Upper lobe of right lung (tissue), 1 donor: ENCODE measurements at regions not wholly inside any gene's neighbourhood (a gene's known extent, or its start where the extent isn't known, plus 50 kb on each side); places are given as distances from the start of the nearest gene placed in this dataset.

Experiments
- ATAC-seq: fragments of 200-7000 bp; cut with Tn5 transposase; one replicate; pipeline ENCODE4 v1.9.1; 2020; ENCODE audit warnings: mild to moderate bottlenecking, moderate library complexity
- DNase-seq: peaks from one replicate; pipeline ENCODE4 v3.0.0-alpha.2; 2020
- H3K27ac ChIP-seq: fragments of 200-600 bp; one replicate; pipeline ENCODE4 v1.8.0; 2022
- H3K27me3 ChIP-seq: fragments of 200-600 bp; one replicate; pipeline ENCODE4 v1.8.0; 2022; ENCODE audit warnings: mild to moderate bottlenecking
- H3K36me3 ChIP-seq: fragments of 200-600 bp; one replicate; pipeline ENCODE4 v1.8.0; 2022
- H3K4me1 ChIP-seq: fragments of 200-600 bp; one replicate; pipeline ENCODE4 v1.8.0; 2022
- H3K4me3 ChIP-seq: fragments of 200-600 bp; one replicate; pipeline ENCODE4 v1.8.0; 2022; ENCODE audit warnings: mild to moderate bottlenecking
- H3K9me3 ChIP-seq: fragments of 200-600 bp; one replicate; pipeline ENCODE4 v1.8.0; 2022
- CTCF ChIP-seq: fragments of 200-600 bp; IDR thresholded peaks from one replicate; pipeline ENCODE4 v1.8.0; 2022; ENCODE audit warnings: antibody characterized with exemption
- intact Hi-C: fragments of 100-400 bp; cut with DNase I; formaldehyde crosslinking; loops from one replicate; pipeline ENCODE4 v1.11.0; 2022
- donor health status: DM: no; HTN: yes; CAD: no; lungs with severe emphysema.

DNA sequence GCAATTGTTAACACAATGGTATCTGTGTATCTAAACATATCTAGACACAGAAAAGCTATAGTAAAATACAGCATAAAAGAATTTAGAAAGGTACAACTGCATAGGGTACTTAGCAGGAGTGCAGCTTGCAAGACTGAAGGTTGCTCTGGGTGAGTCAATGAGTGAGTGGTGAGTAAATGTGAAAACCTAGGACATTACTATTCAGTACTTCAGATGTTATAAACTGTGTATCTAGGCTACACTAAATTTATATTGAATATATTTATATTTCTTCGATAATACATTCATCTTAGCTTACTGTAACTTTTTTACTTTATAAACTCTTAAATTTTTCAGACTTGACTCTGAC, 409.0 kb upstream of the DCN start:
- no peaks in the 10 kb centered on the region for H3K9me3 ChIP-seq
- ATAC-seq: no peak
- TF ChIP-seq CTCF: no peak
- peaks cover 7% of the 10 kb centered on the region for H3K4me1 ChIP-seq
- no peaks in the 10 kb centered on the region for H3K27me3 ChIP-seq
- H3K27ac ChIP-seq: no peak overlapping the region
- H3K4me3 ChIP-seq: no peak overlapping the region
- DNase-seq: no peak
- intact Hi-C loops: no loop called here
- H3K36me3 ChIP-seq: no peaks in the 10 kb centered on the region

- no peak for TF ChIP-seq CTCF
- no peak for ATAC-seq
- intact Hi-C loops: no loop called here
- no peaks in the 10 kb centered on the region for H3K27me3 ChIP-seq
- no peaks in the 10 kb centered on the region for H3K36me3 ChIP-seq
- DNase-seq: no peak
- no peaks in the 10 kb centered on the region for H3K9me3 ChIP-seq
- peaks cover 7% of the 10 kb centered on the region for H3K4me1 ChIP-seq
- H3K27ac ChIP-seq: no peak overlapping the region
- no peak overlapping the region for H3K4me3 ChIP-seq
Measured at GRCh38 chr12:91590966-91591638, 408.5 kb upstream of the DCN start.

GRCh38 chr12:91588874-91589454, 406.3 kb upstream of the DCN start:
- intact Hi-C loops: no loop called here
- no peak overlapping the region for H3K4me3 ChIP-seq
- ATAC-seq: no peak
- H3K27ac ChIP-seq: no peak overlapping the region
- H3K27me3 ChIP-seq: no peaks in the 10 kb centered on the region
- no peaks in the 10 kb centered on the region for H3K36me3 ChIP-seq
- no peak for DNase-seq
- H3K9me3 ChIP-seq: no peaks in the 10 kb centered on the region
- peaks cover 7% of the 10 kb centered on the region for H3K4me1 ChIP-seq
- TF ChIP-seq CTCF: no peak

DNA sequence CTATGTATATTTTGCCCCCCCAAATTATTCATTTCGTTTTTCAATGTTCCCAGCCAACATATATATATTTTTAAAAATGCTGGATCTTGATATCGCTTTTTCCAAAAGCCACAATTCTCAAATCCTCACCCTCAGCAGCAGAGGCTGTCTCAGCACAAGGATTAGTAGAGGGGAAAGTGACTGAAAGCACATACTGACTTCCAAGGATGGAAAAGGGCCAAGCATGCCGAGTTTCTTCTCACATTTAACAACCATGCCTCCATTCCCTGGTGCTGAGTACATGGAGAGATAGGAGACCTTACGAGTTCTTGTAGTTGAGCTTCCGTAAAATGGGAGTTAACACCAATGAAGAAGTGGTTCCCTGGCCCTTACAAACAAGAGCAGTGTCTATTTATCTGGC, 403.4 kb upstream of the DCN start:
- Histone ChIP-seq H3K27me3 (no peaks in the 10 kb centered on the region), H3K4me3 (no peak overlapping the region), H3K36me3 (no peaks in the 10 kb centered on the region), H3K4me1 (peaks cover 7% of the 10 kb centered on the region), H3K27ac (no peak overlapping the region), H3K9me3 (no peaks in the 10 kb centered on the region)
- intact Hi-C loops: no loop called here
- DNase-seq (no peak), ATAC-seq (no peak)
- TF ChIP-seq CTCF: no peak

- intact Hi-C loops: no loop called here
- DNase-seq (no peak), ATAC-seq (no peak)
- no peak for TF ChIP-seq CTCF
- Histone ChIP-seq H3K4me1 (no peaks in the 10 kb centered on the region), H3K36me3 (no peaks in the 10 kb centered on the region), H3K27me3 (no peaks in the 10 kb centered on the region), H3K9me3 (no peaks in the 10 kb centered on the region), H3K27ac (no peak overlapping the region), H3K4me3 (no peak overlapping the region)
Measured at GRCh38 chr12:91582811-91583210, 400.2 kb upstream of the DCN start.
